CD8-positive, alpha-beta memory T cell (primary cell): ENCODE measurements at regions not wholly inside any gene's neighbourhood (a gene's known extent, or its start where the extent isn't known, plus 50 kb on each side); places are given as distances from the start of the nearest gene placed in this dataset.

Experiments
- CTCF ChIA-PET: fragments of 350-600 bp; sonication (Branson Sonifier 250); formaldehyde crosslinking; loops from one replicate; lab custom pipeline; 2021; ENCODE audit warnings: antibody characterized with exemption; lab: Charles Lee
- POLR2A ChIA-PET: fragments of 350-600 bp; sonication (Branson Sonifier 250); formaldehyde crosslinking; loops from one replicate; lab custom pipeline; 2021; ENCODE audit warnings: antibody characterized with exemption; lab: Charles Lee
- DNase-seq, 5 donors: peaks; one replicate each; pipeline versions ENCODE4 v3.0.0 to v3.0.0-alpha.2; 2020 to 2022; ENCODE audit warnings: mixed read lengths in 1 of 5
- H3K27ac ChIP-seq: one replicate; pipeline ENCODE4 v1.7.0; 2013; ENCODE audit warnings: low read depth, mild to moderate bottlenecking, low read length, moderate library complexity
- H3K27me3 ChIP-seq: 2 replicates; pipeline ENCODE4 v1.7.0; 2013; ENCODE audit warnings: low read length, mild to moderate bottlenecking; ENCODE audit not compliant: insufficient read depth, poor library complexity, severe bottlenecking
- H3K36me3 ChIP-seq: 2 replicates; pipeline ENCODE4 v1.7.0; 2013; ENCODE audit warnings: mild to moderate bottlenecking, low read length, moderate library complexity; ENCODE audit not compliant: insufficient read depth
- H3K4me1 ChIP-seq: 2 replicates; pipeline ENCODE4 v1.7.0; 2013; ENCODE audit warnings: mild to moderate bottlenecking, low read length, moderate library complexity; ENCODE audit not compliant: insufficient read depth
- H3K4me3 ChIP-seq: 2 replicates; pipeline ENCODE4 v1.7.0; 2013; ENCODE audit warnings: mild to moderate bottlenecking, low read length
- H3K9me3 ChIP-seq: 2 replicates; pipeline ENCODE4 v1.7.0; 2013; ENCODE audit warnings: mild to moderate bottlenecking, low read length
- H3K27ac Mint-ChIP-seq, 8 donors: one replicate each; pipeline ENCODE4 v1.8.0; 2020 to 2021; ENCODE audit warnings: mixed read lengths in 8 of 8, mild to moderate bottlenecking in 6 of 8, inconsistent platforms in 3 of 8, moderate library complexity in 3 of 8
- H3K27me3 Mint-ChIP-seq, 2 donors: one replicate each; pipeline ENCODE4 v1.8.0; 2020 to 2021; ENCODE audit warnings: mixed read lengths in 2 of 2, mild to moderate bottlenecking in 1 of 2, moderate library complexity in 1 of 2
- H3K36me3 Mint-ChIP-seq, 3 donors: one replicate each; pipeline ENCODE4 v1.8.0; 2020 to 2021; ENCODE audit warnings: mixed read lengths in 3 of 3, inconsistent platforms in 1 of 3, mild to moderate bottlenecking in 1 of 3
- H3K4me1 Mint-ChIP-seq, 3 donors: one replicate each; pipeline ENCODE4 v1.8.0; 2020 to 2021; ENCODE audit warnings: mixed read lengths in 3 of 3, inconsistent platforms in 1 of 3, mild to moderate bottlenecking in 1 of 3
- H3K4me3 Mint-ChIP-seq, 7 donors: one replicate each; pipeline ENCODE4 v1.8.0; 2020 to 2021; ENCODE audit warnings: mixed read lengths in 7 of 7, mild to moderate bottlenecking in 6 of 7, moderate library complexity in 4 of 7, inconsistent platforms in 2 of 7
- H3K9me3 Mint-ChIP-seq, 5 donors: one replicate each; pipeline ENCODE4 v1.8.0; 2020 to 2022; ENCODE audit warnings: mixed read lengths in 5 of 5, mild to moderate bottlenecking in 3 of 5, moderate library complexity in 2 of 5, inconsistent platforms in 1 of 5

- Histone ChIP-seq H3K27ac (no peak overlapping the region), H3K4me1 (no peaks in the 10 kb centered on the region), H3K27me3 (no peaks in the 10 kb centered on the region), H3K4me3 (no peak overlapping the region), H3K36me3 (no peaks in the 10 kb centered on the region), H3K9me3 (no peaks in the 10 kb centered on the region)
- H3K27me3 Mint-ChIP-seq, result no peaks in the 10 kb centered on the region
- ChIA-PET POLR2A (no interaction called here), CTCF (no interaction called here)
- H3K9me3 Mint-ChIP-seq, result peaks cover 0 to 3% (median 0%) of the 10 kb centered on the region in 5 donors
- H3K4me3 Mint-ChIP-seq, result no peak overlapping the region
- DNase-seq, result no peak
- H3K36me3 Mint-ChIP-seq, result no peaks in the 10 kb centered on the region
- no peaks in the 10 kb centered on the region for H3K4me1 Mint-ChIP-seq
- no peak overlapping the region for H3K27ac Mint-ChIP-seq
Observed at GRCh38 chr2:40758401-40759155, 306.7 kb upstream of the SLC8A1 start.

GRCh38 chr2:40760071-40760666 is 308.3 kb upstream of the SLC8A1 start:
- Histone ChIP-seq H3K4me3 (no peak overlapping the region), H3K27me3 (no peaks in the 10 kb centered on the region), H3K9me3 (no peaks in the 10 kb centered on the region), H3K36me3 (no peaks in the 10 kb centered on the region), H3K4me1 (no peaks in the 10 kb centered on the region), H3K27ac (no peak overlapping the region)
- Mint-ChIP-seq H3K27me3 (no peaks in the 10 kb centered on the region), H3K4me1 (no peaks in the 10 kb centered on the region), H3K27ac (no peak overlapping the region), H3K36me3 (no peaks in the 10 kb centered on the region), H3K9me3 (peaks cover 0 to 2% (median 0%) of the 10 kb centered on the region in 5 donors), H3K4me3 (no peak overlapping the region)
- ChIA-PET CTCF (no interaction called here), POLR2A (no interaction called here)
- DNase-seq, result no peak

GRCh38 chr2:40773291-40773690 is 321.4 kb upstream of the SLC8A1 start:
- H3K4me3 ChIP-seq, result no peak overlapping the region
- Mint-ChIP-seq H3K27ac (no peak overlapping the region), H3K9me3 (peaks cover 0 to 10% (median 2%) of the 10 kb centered on the region in 5 donors), H3K27me3 (no peaks in the 10 kb centered on the region), H3K4me3 (no peak overlapping the region), H3K4me1 (no peaks in the 10 kb centered on the region), H3K36me3 (no peaks in the 10 kb centered on the region)
- ChIA-PET CTCF (no interaction called here), POLR2A (no interaction called here)
- H3K36me3 ChIP-seq, result no peaks in the 10 kb centered on the region
- H3K4me1 ChIP-seq, result no peaks in the 10 kb centered on the region
- H3K27ac ChIP-seq, result no peak overlapping the region
- H3K9me3 ChIP-seq, result no peaks in the 10 kb centered on the region
- no peaks in the 10 kb centered on the region for H3K27me3 ChIP-seq
- DNase-seq, result no peak

DNA sequence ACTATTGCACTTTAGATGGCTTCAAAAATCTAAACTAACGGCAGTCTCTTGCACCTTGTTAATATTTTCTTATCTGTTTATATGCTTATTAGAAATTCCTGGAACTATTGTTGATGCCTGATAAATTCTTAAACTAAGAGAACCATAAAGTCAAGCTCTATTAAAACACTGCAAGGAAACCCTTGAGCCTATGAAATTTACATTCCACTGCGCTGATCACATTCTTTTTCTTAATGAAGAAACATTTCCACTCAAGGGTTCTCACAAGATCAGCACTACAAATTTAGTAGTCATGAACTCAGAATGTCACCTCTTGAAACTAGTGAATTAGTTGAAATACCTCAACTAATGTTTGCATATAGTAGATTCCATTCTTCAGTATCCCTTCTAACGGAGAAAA is 331.8 kb upstream of the SLC8A1 start:
- Mint-ChIP-seq H3K9me3 (peaks cover 2 to 26% (median 4%) of the 10 kb centered on the region in 5 donors), H3K36me3 (no peaks in the 10 kb centered on the region), H3K4me3 (no peak overlapping the region), H3K27ac (no peak overlapping the region), H3K4me1 (no peaks in the 10 kb centered on the region), H3K27me3 (no peaks in the 10 kb centered on the region)
- DNase-seq, result no peak
- no peaks in the 10 kb centered on the region for H3K4me1 ChIP-seq
- H3K36me3 ChIP-seq, result no peaks in the 10 kb centered on the region
- no peak overlapping the region for H3K27ac ChIP-seq
- ChIA-PET CTCF (no interaction called here), POLR2A (no interaction called here)
- no peak overlapping the region for H3K4me3 ChIP-seq
- H3K27me3 ChIP-seq, result no peaks in the 10 kb centered on the region
- no peaks in the 10 kb centered on the region for H3K9me3 ChIP-seq

GRCh38 chr2:40786636-40787035 is 334.7 kb upstream of the SLC8A1 start:
- Mint-ChIP-seq H3K4me3 (no peak overlapping the region), H3K36me3 (no peaks in the 10 kb centered on the region), H3K9me3 (peaks cover 0 to 19% (median 7%) of the 10 kb centered on the region in 5 donors), H3K27ac (no peak overlapping the region), H3K27me3 (no peaks in the 10 kb centered on the region), H3K4me1 (no peaks in the 10 kb centered on the region)
- H3K4me1 ChIP-seq, result no peaks in the 10 kb centered on the region
- no peak for DNase-seq
- no peak overlapping the region for H3K4me3 ChIP-seq
- CTCF ChIA-PET, result no interaction called here
- no peaks in the 10 kb centered on the region for H3K36me3 ChIP-seq
- H3K27me3 ChIP-seq, result no peaks in the 10 kb centered on the region
- H3K9me3 ChIP-seq, result no peaks in the 10 kb centered on the region
- H3K27ac ChIP-seq, result no peak overlapping the region
- POLR2A ChIA-PET, result no interaction called here

GRCh38 chr2:40797120-40797519 is 345.2 kb upstream of the SLC8A1 start:
- no peaks in the 10 kb centered on the region for H3K27me3 ChIP-seq
- Mint-ChIP-seq H3K36me3 (no peaks in the 10 kb centered on the region), H3K27me3 (no peaks in the 10 kb centered on the region), H3K9me3 (peaks cover 0 to 10% (median 6%) of the 10 kb centered on the region in 5 donors), H3K4me1 (no peaks in the 10 kb centered on the region), H3K4me3 (no peak overlapping the region), H3K27ac (no peak overlapping the region)
- no peaks in the 10 kb centered on the region for H3K4me1 ChIP-seq
- H3K27ac ChIP-seq, result no peak overlapping the region
- no peaks in the 10 kb centered on the region for H3K9me3 ChIP-seq
- H3K36me3 ChIP-seq, result no peaks in the 10 kb centered on the region
- CTCF ChIA-PET, result no interaction called here
- no peak for DNase-seq
- H3K4me3 ChIP-seq, result no peak overlapping the region
- POLR2A ChIA-PET, result no interaction called here

DNA sequence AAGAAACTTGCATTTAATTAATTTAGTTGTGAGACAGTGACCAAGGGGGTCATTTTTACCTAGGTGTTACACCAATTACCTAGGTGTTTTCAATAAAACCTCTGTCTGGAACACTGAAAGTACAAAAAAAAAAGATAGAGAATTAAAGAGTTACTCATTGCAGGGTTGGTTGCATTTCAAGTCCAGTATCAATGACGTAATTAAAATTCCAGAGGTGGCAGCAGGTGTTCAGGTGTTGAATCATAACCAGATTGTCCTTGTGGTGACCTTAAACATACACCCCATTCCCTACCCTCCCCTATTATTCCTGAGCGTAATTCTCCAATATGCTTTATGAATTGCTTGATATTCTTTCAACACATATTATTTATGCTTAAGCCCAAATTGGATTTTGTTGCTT is 352.0 kb upstream of the SLC8A1 start:
- Histone ChIP-seq H3K27ac (no peak overlapping the region), H3K4me3 (no peak overlapping the region), H3K27me3 (no peaks in the 10 kb centered on the region), H3K36me3 (no peaks in the 10 kb centered on the region), H3K9me3 (no peaks in the 10 kb centered on the region), H3K4me1 (no peaks in the 10 kb centered on the region)
- Mint-ChIP-seq H3K36me3 (no peaks in the 10 kb centered on the region), H3K9me3 (peaks cover 0 to 19% (median 3%) of the 10 kb centered on the region in 5 donors), H3K27ac (no peak overlapping the region), H3K4me1 (no peaks in the 10 kb centered on the region), H3K27me3 (no peaks in the 10 kb centered on the region), H3K4me3 (no peak overlapping the region)
- ChIA-PET POLR2A (no interaction called here), CTCF (no interaction called here)
- DNase-seq, result no peak

DNA sequence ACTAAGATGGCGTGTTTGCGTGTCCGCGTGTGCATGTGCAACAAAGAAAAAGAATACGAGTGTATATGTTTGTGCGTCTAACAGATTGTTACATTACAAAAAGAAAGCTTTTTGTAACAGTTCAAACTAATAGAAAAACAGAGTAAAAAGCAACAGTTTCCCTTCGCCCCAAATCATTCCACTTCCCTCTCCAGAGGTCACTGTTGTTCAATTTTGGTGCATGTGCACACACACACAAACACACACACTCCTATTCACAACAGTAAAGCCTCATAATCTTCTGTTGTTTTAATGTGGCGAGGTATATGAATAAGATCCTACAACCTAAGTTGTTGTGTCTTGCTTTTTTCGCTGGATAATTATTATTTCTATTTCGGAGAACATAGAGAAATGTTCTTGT is 357.3 kb upstream of the SLC8A1 start:
- ChIA-PET CTCF (no interaction called here), POLR2A (no interaction called here)

More for the DNA sequence above, 357.3 kb upstream of the SLC8A1 start:
- Histone ChIP-seq H3K27me3 (no peaks in the 10 kb centered on the region), H3K4me1 (no peaks in the 10 kb centered on the region), H3K4me3 (no peak overlapping the region), H3K27ac (no peak overlapping the region), H3K36me3 (no peaks in the 10 kb centered on the region), H3K9me3 (no peaks in the 10 kb centered on the region)
- Mint-ChIP-seq H3K4me1 (no peaks in the 10 kb centered on the region), H3K4me3 (no peak overlapping the region), H3K36me3 (no peaks in the 10 kb centered on the region), H3K27ac (no peak overlapping the region), H3K9me3 (peaks cover 0 to 23% (median 7%) of the 10 kb centered on the region in 5 donors), H3K27me3 (no peaks in the 10 kb centered on the region)
- no peak for DNase-seq
